Uterus (tissue), 2 donors: ENCODE measurements at regions not wholly inside any gene's neighbourhood (a gene's known extent, or its start where the extent isn't known, plus 50 kb on each side); places are given as distances from the start of the nearest gene placed in this dataset.

Experiments
- POLR2A ChIP-seq, 2 donors: fragments of 450-650 bp; IDR thresholded peaks; one replicate each; pipeline ENCODE4 v1.6.1; 2016; ENCODE audit warnings: antibody characterized with exemption in 2 of 2, mild to moderate bottlenecking in 1 of 2, moderate library complexity in 1 of 2
- TF ChIP-seq, protein P1 (sequence below), 4 experiments: fragments of 200-600 bp in 2 of 4; fragments of 450-650 bp in 2 of 4; sonication (generic) in 2 of 4; IDR thresholded peaks; one replicate each; pipeline ENCODE4 v1.5.1; 2016 to 2019; ENCODE audit warnings: antibody characterized with exemption in 4 of 4, mild to moderate bottlenecking in 2 of 4, moderate library complexity in 1 of 4

GRCh38 chr20:40922865-40923264 is 105.8 kb upstream of the TOP1 start:
- TF ChIP-seq, protein P1, sequence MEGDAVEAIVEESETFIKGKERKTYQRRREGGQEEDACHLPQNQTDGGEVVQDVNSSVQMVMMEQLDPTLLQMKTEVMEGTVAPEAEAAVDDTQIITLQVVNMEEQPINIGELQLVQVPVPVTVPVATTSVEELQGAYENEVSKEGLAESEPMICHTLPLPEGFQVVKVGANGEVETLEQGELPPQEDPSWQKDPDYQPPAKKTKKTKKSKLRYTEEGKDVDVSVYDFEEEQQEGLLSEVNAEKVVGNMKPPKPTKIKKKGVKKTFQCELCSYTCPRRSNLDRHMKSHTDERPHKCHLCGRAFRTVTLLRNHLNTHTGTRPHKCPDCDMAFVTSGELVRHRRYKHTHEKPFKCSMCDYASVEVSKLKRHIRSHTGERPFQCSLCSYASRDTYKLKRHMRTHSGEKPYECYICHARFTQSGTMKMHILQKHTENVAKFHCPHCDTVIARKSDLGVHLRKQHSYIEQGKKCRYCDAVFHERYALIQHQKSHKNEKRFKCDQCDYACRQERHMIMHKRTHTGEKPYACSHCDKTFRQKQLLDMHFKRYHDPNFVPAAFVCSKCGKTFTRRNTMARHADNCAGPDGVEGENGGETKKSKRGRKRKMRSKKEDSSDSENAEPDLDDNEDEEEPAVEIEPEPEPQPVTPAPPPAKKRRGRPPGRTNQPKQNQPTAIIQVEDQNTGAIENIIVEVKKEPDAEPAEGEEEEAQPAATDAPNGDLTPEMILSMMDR (IDR thresholded peaks at IDR 0.05), result no peak
- no peak for TF ChIP-seq POLR2A (IDR thresholded peaks at IDR 0.05)
